ENCODE measurements at regions not wholly inside any gene's neighbourhood (a gene's known extent, or its start where the extent isn't known, plus 50 kb on each side); places are given as distances from the start of the nearest gene placed in this dataset.

DNA sequence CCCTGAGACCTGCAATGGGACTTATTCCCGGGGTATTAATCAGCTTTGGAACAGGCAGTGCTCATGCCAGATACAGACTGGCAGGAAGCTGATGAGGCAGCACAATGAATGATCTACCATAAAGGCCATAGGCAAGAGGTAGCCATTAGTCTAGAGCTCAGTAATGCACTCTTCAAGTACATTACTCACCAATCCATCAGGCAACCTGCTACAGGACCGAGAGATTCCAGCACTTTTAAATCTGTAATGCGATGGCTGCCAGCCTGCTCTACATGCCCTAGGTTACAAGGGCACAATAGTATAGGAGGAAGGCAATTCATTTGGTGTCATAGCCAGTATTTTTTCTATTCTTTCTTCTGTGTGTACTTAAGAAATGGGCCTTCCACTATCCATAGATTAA, 217.8 kb upstream of the PMFBP1 start:
- TF ChIP-seq POLR2A (IDR thresholded peaks at IDR 0.05; ENCODE audit: low read depth, low read length), result no peak
- no peak for TF ChIP-seq SPI1 (IDR thresholded peaks at IDR 0.05; ENCODE audit: low read depth, low read length)
- TF ChIP-seq TAF1 (IDR thresholded peaks at IDR 0.05; ENCODE audit: low read depth, low read length), result no peak

All from GM12891 (cell line).